ENCODE measurements at regions not wholly inside any gene's neighbourhood (a gene's known extent, or its start where the extent isn't known, plus 50 kb on each side); places are given as distances from the start of the nearest gene placed in this dataset.

DNA sequence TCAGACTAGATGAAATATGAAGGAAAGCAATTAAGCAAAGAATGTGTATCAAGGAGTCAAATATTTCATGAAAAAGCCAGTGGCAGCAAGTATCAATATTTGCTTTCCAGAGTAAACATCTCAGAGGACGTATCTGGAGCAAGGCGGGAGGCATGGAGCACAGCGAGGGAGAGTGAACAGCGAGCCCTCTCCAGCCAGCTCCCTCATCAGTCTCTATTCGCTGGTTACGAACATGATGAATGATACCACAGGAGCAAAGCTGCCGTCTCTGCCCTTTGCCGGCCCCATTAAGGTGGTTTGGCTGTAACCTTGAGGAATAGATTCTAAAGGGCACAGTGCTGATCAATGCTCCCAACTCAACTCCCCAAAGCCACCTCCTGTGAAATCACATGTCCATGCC, 95.8 kb downstream of the CCNA1 start:
- TF ChIP-seq, protein P1, sequence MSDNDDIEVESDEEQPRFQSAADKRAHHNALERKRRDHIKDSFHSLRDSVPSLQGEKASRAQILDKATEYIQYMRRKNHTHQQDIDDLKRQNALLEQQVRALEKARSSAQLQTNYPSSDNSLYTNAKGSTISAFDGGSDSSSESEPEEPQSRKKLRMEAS (IDR thresholded peaks at IDR 0.05; ENCODE audit: insufficient read depth, insufficient read length) = no peak
- TF ChIP-seq POLR2A (IDR thresholded peaks at IDR 0.05; ENCODE audit: low read depth, low read length) (no peak), CTCF (IDR thresholded peaks at IDR 0.05; ENCODE audit: extremely low read depth in 1 of 2, insufficient read depth in 1 of 2, low read depth in 1 of 2, low read length in 2 of 2) (no peak), POLR2AphosphoS5 (IDR thresholded peaks at IDR 0.05; ENCODE audit: insufficient read depth, low read depth, low read length) (no peak)
